AG08396 (cell line): ENCODE measurements at regions not wholly inside any gene's neighbourhood (a gene's known extent, or its start where the extent isn't known, plus 50 kb on each side); places are given as distances from the start of the nearest gene placed in this dataset.
"Not testable (repeated sequence)": the region's sequence is repeated elsewhere in the genome, so short reads cannot be mapped to it uniquely, and the experiment has no call there.

ENCODE experiments used
- DNase-seq: peaks from one replicate; pipeline ENCODE4 v3.0.0; 2012; ENCODE audit warnings: low spot score, mixed read lengths

GRCh38 chr12:111248236-111249017 lies 120.5 kb downstream of the PHETA1 start:
- DNase-seq: no peak

GRCh38 chr12:111247083-111247783 lies 121.7 kb downstream of the PHETA1 start:
- no peak for DNase-seq

- no peak for DNase-seq
Measured at GRCh38 chr12:111246477-111247011, 122.4 kb downstream of the PHETA1 start.

DNA sequence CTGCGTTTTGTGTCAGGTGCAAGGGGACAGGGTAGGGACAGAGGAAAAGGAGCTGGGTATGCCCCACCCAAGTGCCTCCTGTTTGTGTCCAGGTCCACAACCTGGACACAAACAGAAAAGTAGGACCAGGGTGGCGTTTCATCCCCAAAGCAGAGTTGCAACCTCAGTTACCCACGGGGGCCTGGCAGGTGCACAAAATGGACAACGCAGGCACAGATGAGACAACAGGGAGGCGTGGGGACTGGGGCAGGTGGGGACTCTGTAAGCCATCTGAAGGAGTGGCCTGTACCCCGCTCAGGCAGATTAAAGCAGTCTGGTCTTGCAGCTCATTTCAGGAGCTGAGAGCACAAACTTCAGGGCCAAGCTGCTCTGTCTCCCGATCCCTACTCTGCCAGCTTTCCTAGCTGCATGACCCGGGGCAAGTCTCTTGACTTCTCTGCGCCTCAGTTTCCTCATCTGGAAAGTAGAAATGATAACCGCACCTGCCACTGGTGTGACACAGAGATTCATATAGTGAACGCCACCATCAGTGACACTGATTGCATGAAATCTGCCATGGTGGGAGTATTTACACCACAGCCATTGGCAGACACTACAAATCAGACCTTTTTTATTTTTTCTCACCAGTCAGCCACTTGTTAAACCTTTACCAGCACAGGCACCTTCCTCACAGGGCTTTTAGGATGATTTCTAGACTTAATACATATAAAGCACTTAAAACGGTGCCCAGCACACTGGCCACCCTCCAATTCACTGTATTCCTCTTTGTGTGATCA lies 123.0 kb downstream of the PHETA1 start:
- no peak for DNase-seq

- DNase-seq: no peak
Measured at GRCh38 chr12:111244673-111245072, 124.2 kb downstream of the PHETA1 start.

GRCh38 chr12:111242817-111243216 lies 126.1 kb downstream of the PHETA1 start:
- not testable (repeated sequence) for DNase-seq

DNA sequence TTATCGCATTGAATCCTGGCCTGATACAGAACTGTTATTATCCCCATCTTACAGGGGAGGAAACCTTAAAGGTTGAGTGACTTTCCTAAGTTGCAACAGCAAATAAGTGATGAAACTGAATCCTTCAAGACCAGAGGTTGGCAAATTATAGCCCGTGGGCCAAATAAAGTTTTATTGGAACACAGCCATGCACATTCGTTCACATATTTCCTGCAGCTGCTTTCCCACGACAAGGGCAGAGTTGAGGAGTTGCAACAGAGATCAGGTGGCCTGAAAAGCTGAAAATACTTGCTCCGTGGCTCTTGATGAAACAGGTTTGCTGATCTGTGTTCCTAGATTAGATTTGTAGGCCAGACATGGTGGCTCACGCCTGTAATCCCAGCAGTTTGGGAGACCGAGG lies 126.7 kb downstream of the PHETA1 start:
- DNase-seq: no peak

GRCh38 chr12:111240374-111240773 lies 128.5 kb downstream of the PHETA1 start:
- DNase-seq: no peak

DNA sequence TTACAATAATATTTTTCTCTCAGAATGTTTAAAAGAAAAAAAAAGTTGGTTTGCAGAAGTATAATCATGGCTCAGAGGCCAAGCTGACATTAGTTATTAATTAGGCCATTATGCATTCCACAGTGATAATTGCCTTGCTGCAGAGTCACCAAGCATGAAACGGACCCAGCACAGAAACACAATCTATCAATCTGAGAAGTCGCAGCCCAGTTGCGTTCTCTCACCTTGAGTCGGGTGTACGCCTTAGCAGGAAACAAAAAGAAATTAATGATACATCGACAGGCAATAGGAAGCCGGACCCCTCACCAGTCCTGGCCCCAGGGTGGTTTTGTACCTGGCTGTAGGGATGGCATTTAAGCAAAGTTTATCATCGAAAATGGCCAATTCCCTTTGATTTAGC lies 129.7 kb downstream of the PHETA1 start:
- no peak for DNase-seq

- DNase-seq: no peak
Measured at GRCh38 chr12:111238075-111238734, 130.7 kb downstream of the PHETA1 start.

GRCh38 chr12:111234491-111234890 lies 134.4 kb downstream of the PHETA1 start:
- not testable (repeated sequence) for DNase-seq

GRCh38 chr12:111233786-111234185 lies 135.1 kb downstream of the PHETA1 start:
- no peak for DNase-seq

- no peak for DNase-seq
Measured at GRCh38 chr12:111230649-111231048, 138.2 kb downstream of the PHETA1 start.

DNA sequence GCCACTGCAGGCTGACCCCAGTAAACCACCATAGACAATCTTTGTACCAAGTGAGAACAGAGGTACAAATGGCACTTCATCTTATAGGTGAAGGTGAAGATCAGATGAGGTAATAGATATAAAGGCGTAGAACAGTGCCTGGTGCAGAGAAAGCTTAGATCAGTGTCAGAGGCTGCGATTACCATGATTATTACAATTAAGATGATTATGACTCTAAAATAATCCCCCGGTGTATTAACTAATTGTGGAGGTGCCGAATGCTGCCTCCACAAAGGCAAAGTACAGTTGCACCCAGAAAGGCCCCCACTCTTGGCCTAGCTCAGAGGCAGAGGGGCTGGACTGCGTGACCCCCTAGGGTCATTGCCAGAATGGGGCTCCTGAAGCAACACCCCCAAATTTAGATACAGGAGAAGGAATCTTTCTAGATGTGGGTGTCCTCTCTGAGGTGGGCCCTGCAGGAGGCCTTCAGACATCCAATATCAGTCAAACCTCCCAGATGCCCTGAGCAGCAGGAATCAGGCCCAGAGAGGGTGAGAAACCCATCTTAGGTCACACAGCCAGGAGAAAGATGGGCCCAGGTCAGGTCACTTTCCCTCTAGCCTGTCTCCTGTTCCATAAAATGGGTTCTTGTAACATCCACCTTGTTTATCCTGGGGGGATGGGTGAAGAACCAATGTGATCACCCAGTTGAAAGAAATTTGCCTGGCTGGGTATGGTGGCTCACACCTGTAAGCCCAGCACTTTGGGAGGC lies 139.8 kb downstream of the PHETA1 start:
- DNase-seq: no peak

DNA sequence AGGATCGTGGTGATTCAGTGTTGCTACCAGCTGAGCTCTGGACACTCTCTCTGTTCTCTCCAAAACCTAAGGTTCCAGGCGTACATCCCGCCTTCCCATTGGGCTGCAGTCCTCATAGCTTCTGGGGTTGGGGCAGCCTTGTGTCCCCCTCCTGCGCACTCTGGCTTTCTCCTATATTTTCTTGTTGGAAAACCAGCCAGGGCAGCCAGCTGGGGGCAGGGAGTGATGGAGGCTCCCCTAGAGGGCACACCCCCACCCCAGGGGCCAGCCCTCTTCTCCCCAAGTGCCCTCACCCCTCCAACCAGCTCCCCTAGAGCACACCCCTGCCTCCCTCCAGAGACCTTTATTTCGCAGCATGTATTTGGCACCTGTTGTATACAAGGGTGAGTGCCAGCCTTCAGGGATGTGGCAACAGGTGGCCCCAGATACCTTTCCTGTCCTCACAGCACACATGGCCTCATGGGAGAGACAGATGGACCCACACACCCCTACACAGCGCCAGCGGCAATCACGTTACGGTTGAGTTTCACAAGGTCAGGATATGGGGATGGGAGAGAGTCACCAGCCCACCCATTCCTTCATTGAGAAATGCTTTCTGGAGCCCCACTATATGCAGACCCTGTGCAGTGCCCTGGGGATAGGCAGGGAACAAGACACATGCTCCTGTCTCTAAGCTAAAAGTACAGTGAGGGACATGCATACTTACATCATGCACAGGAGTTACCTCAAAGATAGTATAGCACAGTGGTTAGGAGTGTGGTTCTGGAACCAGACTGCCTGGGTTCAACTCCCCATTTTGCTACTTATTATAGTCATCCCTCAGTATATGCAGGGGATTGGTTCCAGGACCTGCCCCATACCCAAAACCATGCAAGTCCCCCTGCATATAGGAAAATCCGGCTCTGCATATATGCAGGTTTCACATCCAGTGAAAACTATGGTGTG lies 141.1 kb downstream of the PHETA1 start:
- no peak for DNase-seq

DNA sequence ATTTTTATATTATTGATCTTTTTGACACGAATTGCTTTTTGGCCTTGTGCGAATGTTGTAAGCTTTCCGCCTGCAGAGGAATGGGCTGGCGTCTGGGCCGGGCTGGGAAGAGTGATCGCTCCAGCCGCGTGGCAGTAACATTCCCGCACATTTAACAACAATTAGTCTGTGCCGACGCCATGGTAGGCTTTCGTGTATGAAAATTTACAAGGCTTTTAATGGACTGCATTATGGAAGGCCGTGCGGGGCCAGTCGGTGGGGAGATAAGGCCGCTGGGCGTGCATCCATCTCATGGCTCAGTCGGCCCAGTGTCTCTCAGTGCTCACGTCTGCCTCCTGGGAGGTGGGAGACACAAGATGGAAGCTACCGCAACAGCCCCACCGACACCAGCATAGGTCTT lies 142.2 kb downstream of the PHETA1 start:
- DNase-seq: no peak

DNA sequence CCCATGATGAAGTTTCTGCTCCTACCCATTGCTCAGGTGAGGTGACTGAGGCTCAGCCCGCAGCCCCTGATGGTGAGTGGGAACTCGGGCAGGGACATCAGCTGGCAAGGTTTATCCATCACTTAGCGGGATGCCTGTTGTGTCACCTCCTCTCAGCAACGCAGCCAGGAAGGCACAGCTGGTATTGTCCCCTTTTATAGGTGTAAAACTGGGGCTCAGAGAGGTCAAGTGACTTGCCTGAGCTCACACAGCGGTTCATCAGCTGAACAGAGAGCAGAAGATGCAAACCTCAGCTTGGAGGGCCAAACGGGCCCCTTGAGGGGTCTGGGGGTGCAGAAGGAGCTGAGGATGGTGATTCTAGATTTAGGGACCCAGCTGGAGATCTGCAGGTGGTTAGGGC lies 143.6 kb downstream of the PHETA1 start:
- DNase-seq: no peak

- DNase-seq: no peak
Measured at GRCh38 chr12:111224186-111225066, 144.5 kb downstream of the PHETA1 start.

- DNase-seq: no peak
Measured at GRCh38 chr12:111222523-111222922, 146.4 kb downstream of the PHETA1 start.
